Gastroesophageal sphincter (tissue), 3 donors: ENCODE measurements at regions not wholly inside any gene's neighbourhood (a gene's known extent, or its start where the extent isn't known, plus 50 kb on each side); places are given as distances from the start of the nearest gene placed in this dataset.

Experiments used
- EP300 ChIP-seq: sonication (generic); formaldehyde crosslinking; IDR thresholded peaks from one replicate; pipeline ENCODE4 v1.6.1; 2017; ENCODE audit warnings: antibody characterized with exemption, mild to moderate bottlenecking
- POLR2A ChIP-seq, 2 donors: fragments of 450-650 bp; IDR thresholded peaks; one replicate each; pipeline ENCODE4 v1.6.1; 2017; ENCODE audit warnings: antibody characterized with exemption in 2 of 2, mild to moderate bottlenecking in 2 of 2, moderate library complexity in 1 of 2
- POLR2AphosphoS5 ChIP-seq: sonication (generic); formaldehyde crosslinking; IDR thresholded peaks from one replicate; pipeline ENCODE4 v1.6.1; 2017; ENCODE audit warnings: antibody characterized with exemption
- TF ChIP-seq, protein P1 (sequence below), 4 experiments: fragments of 200-600 bp in 2 of 4; fragments of 450-650 bp in 2 of 4; sonication (generic) in 1 of 4; IDR thresholded peaks; one replicate each; pipeline ENCODE4 v1.5.1; 2017 to 2019; ENCODE audit warnings: antibody characterized with exemption in 4 of 4, mild to moderate bottlenecking in 2 of 4, moderate library complexity in 2 of 4

GRCh38 chr3:132196113-132196512, 121.1 kb upstream of the ACP3 start:
- TF ChIP-seq, protein P1, sequence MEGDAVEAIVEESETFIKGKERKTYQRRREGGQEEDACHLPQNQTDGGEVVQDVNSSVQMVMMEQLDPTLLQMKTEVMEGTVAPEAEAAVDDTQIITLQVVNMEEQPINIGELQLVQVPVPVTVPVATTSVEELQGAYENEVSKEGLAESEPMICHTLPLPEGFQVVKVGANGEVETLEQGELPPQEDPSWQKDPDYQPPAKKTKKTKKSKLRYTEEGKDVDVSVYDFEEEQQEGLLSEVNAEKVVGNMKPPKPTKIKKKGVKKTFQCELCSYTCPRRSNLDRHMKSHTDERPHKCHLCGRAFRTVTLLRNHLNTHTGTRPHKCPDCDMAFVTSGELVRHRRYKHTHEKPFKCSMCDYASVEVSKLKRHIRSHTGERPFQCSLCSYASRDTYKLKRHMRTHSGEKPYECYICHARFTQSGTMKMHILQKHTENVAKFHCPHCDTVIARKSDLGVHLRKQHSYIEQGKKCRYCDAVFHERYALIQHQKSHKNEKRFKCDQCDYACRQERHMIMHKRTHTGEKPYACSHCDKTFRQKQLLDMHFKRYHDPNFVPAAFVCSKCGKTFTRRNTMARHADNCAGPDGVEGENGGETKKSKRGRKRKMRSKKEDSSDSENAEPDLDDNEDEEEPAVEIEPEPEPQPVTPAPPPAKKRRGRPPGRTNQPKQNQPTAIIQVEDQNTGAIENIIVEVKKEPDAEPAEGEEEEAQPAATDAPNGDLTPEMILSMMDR (IDR thresholded peaks at IDR 0.05): no peak
- TF ChIP-seq POLR2A (IDR thresholded peaks at IDR 0.05): no peak
- TF ChIP-seq POLR2AphosphoS5: no peak
- TF ChIP-seq EP300: no peak
